ENCODE measurements at regions not wholly inside any gene's neighbourhood (a gene's known extent, or its start where the extent isn't known, plus 50 kb on each side); places are given as distances from the start of the nearest gene placed in this dataset.

- POLR2A ChIA-PET, result no interaction called here
- Mint-ChIP-seq H3K27me3 (ENCODE audit: low read depth) (peaks cover 3% of the 10 kb centered on the region; the same call in 1 of the 2 replicates), H3K4me3 (no peak overlapping the region), H3K4me1 (no peaks in the 10 kb centered on the region), H3K9me3 (no peaks in the 10 kb centered on the region), H3K27ac (no peak overlapping the region), H3K36me3 (no peaks in the 10 kb centered on the region)
- DNase-seq (ENCODE audit: low spot score) (no peak), ATAC-seq (no peak)
- CTCF ChIA-PET, result no interaction called here
- TF ChIP-seq NFE2L1 (CRISPR knock-in tag; IDR thresholded peaks at IDR 0.05), result no peak
- no peak for TF ChIP-seq JAZF1 (CRISPR knock-in tag; IDR thresholded peaks at IDR 0.05)
- TF ChIP-seq MLX (CRISPR knock-in tag; IDR thresholded peaks at IDR 0.05), result no peak
- TF ChIP-seq AFF4 (CRISPR knock-in tag; IDR thresholded peaks at IDR 0.05; ENCODE audit: borderline replicate concordance), result no peak
- TF ChIP-seq NFYB (CRISPR knock-in tag; conservative IDR thresholded peaks at IDR 0.05; ENCODE audit: low read depth), result no peak
- TF ChIP-seq ZNF423 (CRISPR knock-in tag; IDR thresholded peaks at IDR 0.05), result no peak
- no peak for TF ChIP-seq ZNF317 (CRISPR knock-in tag; IDR thresholded peaks at IDR 0.05; ENCODE audit: borderline replicate concordance, low read depth)
- no peak for TF ChIP-seq CREB1 (CRISPR knock-in tag; IDR thresholded peaks at IDR 0.05)
- no peak for TF ChIP-seq STAT6 (CRISPR knock-in tag; conservative IDR thresholded peaks at IDR 0.05; ENCODE audit: low read depth)
- no peak for TF ChIP-seq GRHL2 (CRISPR knock-in tag; IDR thresholded peaks at IDR 0.05; ENCODE audit: insufficient replicate concordance, severe bottlenecking)
- no peak for TF ChIP-seq TEAD1 (CRISPR knock-in tag; IDR thresholded peaks at IDR 0.05)
These were observed 62.9 kb downstream of the ACKR3 start for GRCh38 chr2:236632295-236633218.

- no peaks in the 10 kb centered on the region for H3K36me3 Mint-ChIP-seq
- POLR2A ChIA-PET, result no interaction called here
- DNase-seq (ENCODE audit: low spot score), result no peak
- H3K9me3 Mint-ChIP-seq, result no peaks in the 10 kb centered on the region
- peaks cover 3% of the 10 kb centered on the region; the same call in 1 of the 2 replicates for H3K27me3 Mint-ChIP-seq (ENCODE audit: low read depth)
- H3K4me3 Mint-ChIP-seq, result no peak overlapping the region
- TF ChIP-seq NFATC4 (CRISPR knock-in tag; IDR thresholded peaks at IDR 0.05) (no peak), ATF6 (CRISPR knock-in tag; IDR thresholded peaks at IDR 0.05) (no peak), SP1 (CRISPR knock-in tag; conservative IDR thresholded peaks at IDR 0.05) (no peak), CREM (CRISPR knock-in tag; IDR thresholded peaks at IDR 0.05) (no peak), ESRRA (CRISPR knock-in tag; IDR thresholded peaks at IDR 0.05; ENCODE audit: borderline replicate concordance) (no peak), EMX1 (CRISPR knock-in tag; IDR thresholded peaks at IDR 0.05) (no peak), ATF1 (CRISPR knock-in tag; IDR thresholded peaks at IDR 0.05) (no peak), ZNF671 (CRISPR knock-in tag; IDR thresholded peaks at IDR 0.05) (no peak), RORB (CRISPR knock-in tag; IDR thresholded peaks at IDR 0.05) (no peak), JUN (CRISPR knock-in tag; IDR thresholded peaks at IDR 0.05) (no peak), ZNF121 (CRISPR knock-in tag; IDR thresholded peaks at IDR 0.05) (no peak), KAT7 (CRISPR knock-in tag; IDR thresholded peaks at IDR 0.05; ENCODE audit: borderline replicate concordance) (no peak), ETV6 (CRISPR knock-in tag; IDR thresholded peaks at IDR 0.05) (no peak), ZBTB43 (CRISPR knock-in tag; IDR thresholded peaks at IDR 0.05) (no peak), SMAD4 (CRISPR knock-in tag; IDR thresholded peaks at IDR 0.05) (no peak)
- no peak overlapping the region for H3K27ac Mint-ChIP-seq
- CTCF ChIA-PET, result interaction anchor here (1.4 kb wide), 1 partner anchor 120 kb away, joined by 4 read pairs; no protein-coding TSS in a partner anchor
- ATAC-seq, result no peak
- no peaks in the 10 kb centered on the region for H3K4me1 Mint-ChIP-seq
These were observed 63.6 kb downstream of the ACKR3 start for GRCh38 chr2:236633219-236633570.
